ENCODE measurements at regions not wholly inside any gene's neighbourhood (a gene's known extent, or its start where the extent isn't known, plus 50 kb on each side); places are given as distances from the start of the nearest gene placed in this dataset.
"Not testable (repeated sequence)": the region's sequence is repeated elsewhere in the genome, so short reads cannot be mapped to it uniquely, and the experiment has no call there.

- Mint-ChIP-seq H3K27me3 (ENCODE audit: unreplicated experiment) (no peaks in the 10 kb centered on the region), H3K27ac (ENCODE audit: unreplicated experiment) (no peak overlapping the region), H3K9me3 (ENCODE audit: unreplicated experiment) (peaks cover 9% of the 10 kb centered on the region), H3K4me3 (ENCODE audit: unreplicated experiment) (no peak overlapping the region), H3K36me3 (ENCODE audit: unreplicated experiment) (no peaks in the 10 kb centered on the region), H3K4me1 (ENCODE audit: unreplicated experiment) (peaks cover 9% of the 10 kb centered on the region)
- DNase-seq (ENCODE audit: extremely low spot score, unreplicated experiment) = no peak
- TF ChIP-seq, protein P1, sequence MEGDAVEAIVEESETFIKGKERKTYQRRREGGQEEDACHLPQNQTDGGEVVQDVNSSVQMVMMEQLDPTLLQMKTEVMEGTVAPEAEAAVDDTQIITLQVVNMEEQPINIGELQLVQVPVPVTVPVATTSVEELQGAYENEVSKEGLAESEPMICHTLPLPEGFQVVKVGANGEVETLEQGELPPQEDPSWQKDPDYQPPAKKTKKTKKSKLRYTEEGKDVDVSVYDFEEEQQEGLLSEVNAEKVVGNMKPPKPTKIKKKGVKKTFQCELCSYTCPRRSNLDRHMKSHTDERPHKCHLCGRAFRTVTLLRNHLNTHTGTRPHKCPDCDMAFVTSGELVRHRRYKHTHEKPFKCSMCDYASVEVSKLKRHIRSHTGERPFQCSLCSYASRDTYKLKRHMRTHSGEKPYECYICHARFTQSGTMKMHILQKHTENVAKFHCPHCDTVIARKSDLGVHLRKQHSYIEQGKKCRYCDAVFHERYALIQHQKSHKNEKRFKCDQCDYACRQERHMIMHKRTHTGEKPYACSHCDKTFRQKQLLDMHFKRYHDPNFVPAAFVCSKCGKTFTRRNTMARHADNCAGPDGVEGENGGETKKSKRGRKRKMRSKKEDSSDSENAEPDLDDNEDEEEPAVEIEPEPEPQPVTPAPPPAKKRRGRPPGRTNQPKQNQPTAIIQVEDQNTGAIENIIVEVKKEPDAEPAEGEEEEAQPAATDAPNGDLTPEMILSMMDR (IDR thresholded peaks at IDR 0.05) = no peak
These were observed 180.2 kb upstream of the EOLA2 start for GRCh38 chrX:150118476-150118875.

GRCh38 chrX:150119323-150119722 is 181.0 kb upstream of the EOLA2 start:
- Mint-ChIP-seq H3K27me3 (ENCODE audit: unreplicated experiment) (no peaks in the 10 kb centered on the region), H3K27ac (ENCODE audit: unreplicated experiment) (no peak overlapping the region), H3K4me3 (ENCODE audit: unreplicated experiment) (no peak overlapping the region), H3K36me3 (ENCODE audit: unreplicated experiment) (no peaks in the 10 kb centered on the region), H3K9me3 (ENCODE audit: unreplicated experiment) (peaks cover 18% of the 10 kb centered on the region), H3K4me1 (ENCODE audit: unreplicated experiment) (peaks cover 9% of the 10 kb centered on the region)
- TF ChIP-seq, protein P1 (IDR thresholded peaks at IDR 0.05) = no peak
- no peak for DNase-seq (ENCODE audit: extremely low spot score, unreplicated experiment)

- not testable (repeated sequence) for DNase-seq (ENCODE audit: extremely low spot score, unreplicated experiment); H3K36me3 Mint-ChIP-seq (ENCODE audit: unreplicated experiment); H3K27ac Mint-ChIP-seq (ENCODE audit: unreplicated experiment); H3K4me1 Mint-ChIP-seq (ENCODE audit: unreplicated experiment); H3K4me3 Mint-ChIP-seq (ENCODE audit: unreplicated experiment); H3K27me3 Mint-ChIP-seq (ENCODE audit: unreplicated experiment)
- H3K9me3 Mint-ChIP-seq (ENCODE audit: unreplicated experiment) = peaks cover 25% of the 10 kb centered on the region
These were observed 186.8 kb upstream of the EOLA2 start for GRCh38 chrX:150125045-150125444.

GRCh38 chrX:150127216-150127615 is 188.9 kb upstream of the EOLA2 start:
- H3K9me3 Mint-ChIP-seq (ENCODE audit: unreplicated experiment) = peaks cover 25% of the 10 kb centered on the region
- TF ChIP-seq, protein P1 (IDR thresholded peaks at IDR 0.05) = no peak
- no peak overlapping the region for H3K27ac Mint-ChIP-seq (ENCODE audit: unreplicated experiment)
- no peaks in the 10 kb centered on the region for H3K27me3 Mint-ChIP-seq (ENCODE audit: unreplicated experiment)
- H3K36me3 Mint-ChIP-seq (ENCODE audit: unreplicated experiment) = no peaks in the 10 kb centered on the region
- DNase-seq (ENCODE audit: extremely low spot score, unreplicated experiment) = no peak
- no peak overlapping the region for H3K4me3 Mint-ChIP-seq (ENCODE audit: unreplicated experiment)
- H3K4me1 Mint-ChIP-seq (ENCODE audit: unreplicated experiment) = no peaks in the 10 kb centered on the region

GRCh38 chrX:150143721-150144440 is 205.6 kb upstream of the EOLA2 start:
- Mint-ChIP-seq H3K9me3 (ENCODE audit: unreplicated experiment) (peaks cover 39% of the 10 kb centered on the region), H3K27ac (ENCODE audit: unreplicated experiment) (no peak overlapping the region), H3K4me1 (ENCODE audit: unreplicated experiment) (no peaks in the 10 kb centered on the region), H3K36me3 (ENCODE audit: unreplicated experiment) (peaks cover 6% of the 10 kb centered on the region), H3K27me3 (ENCODE audit: unreplicated experiment) (no peaks in the 10 kb centered on the region), H3K4me3 (ENCODE audit: unreplicated experiment) (no peak overlapping the region)
- DNase-seq (ENCODE audit: extremely low spot score, unreplicated experiment) = no peak
- TF ChIP-seq, protein P1 (IDR thresholded peaks at IDR 0.05) = no peak
